GM12873 (cell line): ENCODE measurements at regions not wholly inside any gene's neighbourhood (a gene's known extent, or its start where the extent isn't known, plus 50 kb on each side); places are given as distances from the start of the nearest gene placed in this dataset.

Experiments
- TF ChIP-seq, protein P1 (sequence below): IDR thresholded peaks from 2 replicates; pipeline ENCODE4 v1.5.1; 2012; ENCODE audit warnings: low read depth, mild to moderate bottlenecking, moderate library complexity, low read length, control low read depth; ENCODE audit not compliant: insufficient read depth; ENCODE audit errors: missing control alignments

DNA sequence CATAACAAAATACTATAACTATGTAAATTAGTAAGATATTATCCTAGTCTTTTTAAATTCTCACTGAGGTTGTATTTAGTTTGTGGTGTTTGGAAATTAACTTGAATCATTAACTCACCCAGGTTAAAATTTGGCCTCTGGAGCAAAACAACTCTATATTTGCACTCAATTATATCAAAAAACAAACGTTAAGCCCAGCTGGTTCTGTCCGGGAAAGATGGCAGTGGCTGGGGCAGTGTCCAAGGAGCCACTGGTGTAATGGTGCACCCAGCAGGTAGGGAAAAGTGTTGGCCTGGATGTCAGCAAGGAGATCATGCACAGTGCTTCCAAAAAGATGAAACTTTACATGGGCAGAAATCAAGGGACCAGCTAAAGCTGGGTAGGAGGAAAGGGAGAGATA lies 285.3 kb upstream of the CITED2 start:
- TF ChIP-seq, protein P1, sequence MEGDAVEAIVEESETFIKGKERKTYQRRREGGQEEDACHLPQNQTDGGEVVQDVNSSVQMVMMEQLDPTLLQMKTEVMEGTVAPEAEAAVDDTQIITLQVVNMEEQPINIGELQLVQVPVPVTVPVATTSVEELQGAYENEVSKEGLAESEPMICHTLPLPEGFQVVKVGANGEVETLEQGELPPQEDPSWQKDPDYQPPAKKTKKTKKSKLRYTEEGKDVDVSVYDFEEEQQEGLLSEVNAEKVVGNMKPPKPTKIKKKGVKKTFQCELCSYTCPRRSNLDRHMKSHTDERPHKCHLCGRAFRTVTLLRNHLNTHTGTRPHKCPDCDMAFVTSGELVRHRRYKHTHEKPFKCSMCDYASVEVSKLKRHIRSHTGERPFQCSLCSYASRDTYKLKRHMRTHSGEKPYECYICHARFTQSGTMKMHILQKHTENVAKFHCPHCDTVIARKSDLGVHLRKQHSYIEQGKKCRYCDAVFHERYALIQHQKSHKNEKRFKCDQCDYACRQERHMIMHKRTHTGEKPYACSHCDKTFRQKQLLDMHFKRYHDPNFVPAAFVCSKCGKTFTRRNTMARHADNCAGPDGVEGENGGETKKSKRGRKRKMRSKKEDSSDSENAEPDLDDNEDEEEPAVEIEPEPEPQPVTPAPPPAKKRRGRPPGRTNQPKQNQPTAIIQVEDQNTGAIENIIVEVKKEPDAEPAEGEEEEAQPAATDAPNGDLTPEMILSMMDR = no peak

DNA sequence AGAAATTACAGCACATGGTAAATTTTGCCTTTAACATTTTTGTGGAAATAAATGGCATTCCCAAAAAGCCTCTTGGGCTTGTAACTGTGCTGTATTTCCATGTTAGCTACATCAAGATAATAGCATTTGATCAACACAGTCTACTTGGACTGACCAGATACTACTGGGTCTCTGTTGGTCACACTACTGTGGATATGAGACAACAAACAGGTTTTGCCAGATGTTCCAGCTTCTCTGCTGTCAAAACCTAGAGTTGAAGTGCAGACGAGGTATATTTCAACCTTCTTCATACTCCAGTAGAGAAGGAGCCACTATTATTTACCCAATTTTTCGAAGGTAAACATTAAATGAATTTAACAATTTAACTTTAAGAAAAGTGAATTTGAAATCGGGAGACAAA lies 284.7 kb upstream of the CITED2 start:
- TF ChIP-seq, protein P1 = no peak

- TF ChIP-seq, protein P1 = no peak
These were observed 282.7 kb upstream of the CITED2 start for GRCh38 chr6:139657119-139657518.

- TF ChIP-seq, protein P1 = no peak
These were observed 281.6 kb upstream of the CITED2 start for GRCh38 chr6:139655783-139656705.

DNA sequence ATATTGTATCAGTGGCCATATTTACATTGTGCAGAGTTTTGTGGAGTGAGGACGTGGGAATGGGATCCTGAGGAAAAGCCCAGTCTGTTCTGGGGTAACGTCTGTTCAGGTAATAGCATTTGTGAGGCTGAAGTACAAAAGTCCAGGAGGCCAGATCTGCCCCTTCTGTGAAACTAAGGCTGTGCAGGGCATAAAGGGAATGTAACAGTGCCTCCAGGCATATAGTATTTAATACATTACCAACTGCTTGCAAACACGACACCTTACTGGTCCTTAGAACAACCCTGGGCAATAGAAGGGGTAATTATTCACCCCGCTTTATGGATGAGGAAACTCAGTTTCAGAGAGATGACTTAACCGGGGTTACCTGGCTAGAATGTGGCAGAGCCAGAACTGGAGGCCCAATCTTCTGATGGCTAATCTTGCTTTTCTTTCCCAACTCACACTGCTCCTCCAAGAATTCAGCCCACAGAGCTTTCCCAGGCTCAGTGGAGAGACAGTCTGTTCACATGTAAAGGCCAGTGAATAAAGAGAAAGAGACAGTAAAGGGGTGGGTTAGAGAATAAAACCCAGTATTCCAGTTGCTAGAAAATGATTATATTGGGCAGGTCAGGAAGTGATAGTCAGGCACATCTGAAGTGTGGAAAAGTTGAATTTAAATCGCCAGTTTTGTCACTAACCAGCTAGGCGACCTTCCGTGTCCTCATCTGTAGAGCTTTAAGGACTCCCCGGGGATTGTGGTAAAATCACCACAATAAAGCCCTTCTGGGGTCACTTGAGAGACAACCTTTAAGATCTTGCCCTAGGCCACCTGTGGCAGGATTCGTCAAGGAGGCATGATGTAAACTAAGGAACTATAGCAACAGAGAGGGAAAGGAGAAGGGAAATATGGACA lies 280.7 kb upstream of the CITED2 start:
- TF ChIP-seq, protein P1 = no peak

- TF ChIP-seq, protein P1 = no peak
These were observed 279.9 kb upstream of the CITED2 start for GRCh38 chr6:139654309-139654708.

- TF ChIP-seq, protein P1 = no peak
These were observed 278.7 kb upstream of the CITED2 start for GRCh38 chr6:139653111-139653510.
